A673 (cell line): ENCODE measurements at regions not wholly inside any gene's neighbourhood (a gene's known extent, or its start where the extent isn't known, plus 50 kb on each side); places are given as distances from the start of the nearest gene placed in this dataset.

Source experiments
- BruUV-seq: library from RNA; stranded (reverse); fragments of 400-500 nt; replicated peaks from 2 replicates; lab custom pipeline; 2021; lab: Mats Ljungman, UMichigan
- CTCF ChIA-PET: fragments of 300-600 bp; sonication (Branson Sonifier 250); formaldehyde crosslinking; loops from one replicate; lab custom pipeline; 2022; ENCODE audit warnings: antibody characterized with exemption; lab: Charles Lee
- POLR2A ChIA-PET: fragments of 300-600 bp; sonication (Branson Sonifier 250); formaldehyde crosslinking; loops from one replicate; lab custom pipeline; 2022; ENCODE audit warnings: antibody characterized with exemption; ENCODE audit not compliant: low non-redundant PET; lab: Charles Lee
- DNase-seq: peaks from one replicate; pipeline ENCODE4 v3.0.0-alpha.2; 2015; ENCODE audit warnings: low spot score
- H3K27ac ChIP-seq: fragments of 200-600 bp; sonication (generic); 2 replicates; pipeline ENCODE4 v1.5.1; 2016; ENCODE audit warnings: mixed run types, low read depth, mild to moderate bottlenecking, mixed read lengths, antibody characterized with exemption, low read length; ENCODE audit not compliant: poor library complexity, severe bottlenecking
- H3K27me3 ChIP-seq: fragments of 200-600 bp; sonication (generic); replicated peaks from 2 replicates; pipeline ENCODE4 v1.6.1; 2017; ENCODE audit warnings: mixed run types, low read depth, mild to moderate bottlenecking, mixed read lengths, antibody characterized with exemption, low read length; ENCODE audit not compliant: insufficient read depth, poor library complexity
- H3K36me3 ChIP-seq: fragments of 200-600 bp; sonication (generic); 2 replicates; pipeline ENCODE4 v1.6.1; 2016; ENCODE audit warnings: mixed run types, mild to moderate bottlenecking, mixed read lengths, antibody characterized with exemption, low read length; ENCODE audit not compliant: insufficient read depth, poor library complexity, severe bottlenecking
- H3K4me1 ChIP-seq: fragments of 200-600 bp; sonication (generic); 2 replicates; pipeline ENCODE4 v1.6.1; 2017; ENCODE audit warnings: mixed run types, mild to moderate bottlenecking, mixed read lengths, antibody characterized with exemption, low read length; ENCODE audit not compliant: insufficient read depth, poor library complexity, severe bottlenecking
- H3K4me3 ChIP-seq: fragments of 200-600 bp; sonication (generic); 2 replicates; pipeline ENCODE4 v1.5.1; 2016; ENCODE audit warnings: low read depth, mixed run types, mild to moderate bottlenecking, mixed read lengths, low read length; ENCODE audit not compliant: poor library complexity, severe bottlenecking
- H3K9me3 ChIP-seq: fragments of 200-600 bp; sonication (generic); 2 replicates; pipeline ENCODE4 v1.6.1; 2016; ENCODE audit warnings: mixed run types, low read depth, mild to moderate bottlenecking, mixed read lengths, antibody characterized with exemption, low read length; ENCODE audit not compliant: poor library complexity, severe bottlenecking
- EZH2 ChIP-seq: fragments of 200-600 bp; sonication (generic); IDR thresholded peaks from 2 replicates; pipeline ENCODE4 v1.6.1; 2017; ENCODE audit warnings: borderline replicate concordance, low read depth, mild to moderate bottlenecking, mixed read lengths, antibody characterized with exemption, low read length; ENCODE audit not compliant: poor library complexity, severe bottlenecking
- intact Hi-C: fragments of 100-400 bp; cut with micrococcal nuclease; formaldehyde crosslinking; loops from one replicate; pipeline ENCODE4 v1.10.0; 2022; ENCODE audit not compliant: unreplicated experiment
- TF ChIP-seq, protein P1 (sequence below): fragments of 300-800, 200-600 bp; sonication (generic); conservative IDR thresholded peaks from 2 replicates; pipeline ENCODE4 v1.5.1; 2017; ENCODE audit warnings: low read depth, mild to moderate bottlenecking, antibody characterized with exemption, low read length, moderate library complexity, mixed read lengths

GRCh38 chr7:1312136-1313070 is 79.7 kb downstream of the UNCX start:
- no peak for DNase-seq
- POLR2A ChIA-PET = no interaction called here
- H3K4me1 ChIP-seq = no peaks in the 10 kb centered on the region
- intact Hi-C loops = no loop called here
- H3K4me3 ChIP-seq = no peak overlapping the region
- BruUV-seq = no TSS peak
- H3K27me3 ChIP-seq = no peaks in the 10 kb centered on the region
- H3K9me3 ChIP-seq = no peaks in the 10 kb centered on the region
- CTCF ChIA-PET = no interaction called here
- no peak overlapping the region for H3K27ac ChIP-seq
- H3K36me3 ChIP-seq = no peaks in the 10 kb centered on the region
- TF ChIP-seq, protein P1, sequence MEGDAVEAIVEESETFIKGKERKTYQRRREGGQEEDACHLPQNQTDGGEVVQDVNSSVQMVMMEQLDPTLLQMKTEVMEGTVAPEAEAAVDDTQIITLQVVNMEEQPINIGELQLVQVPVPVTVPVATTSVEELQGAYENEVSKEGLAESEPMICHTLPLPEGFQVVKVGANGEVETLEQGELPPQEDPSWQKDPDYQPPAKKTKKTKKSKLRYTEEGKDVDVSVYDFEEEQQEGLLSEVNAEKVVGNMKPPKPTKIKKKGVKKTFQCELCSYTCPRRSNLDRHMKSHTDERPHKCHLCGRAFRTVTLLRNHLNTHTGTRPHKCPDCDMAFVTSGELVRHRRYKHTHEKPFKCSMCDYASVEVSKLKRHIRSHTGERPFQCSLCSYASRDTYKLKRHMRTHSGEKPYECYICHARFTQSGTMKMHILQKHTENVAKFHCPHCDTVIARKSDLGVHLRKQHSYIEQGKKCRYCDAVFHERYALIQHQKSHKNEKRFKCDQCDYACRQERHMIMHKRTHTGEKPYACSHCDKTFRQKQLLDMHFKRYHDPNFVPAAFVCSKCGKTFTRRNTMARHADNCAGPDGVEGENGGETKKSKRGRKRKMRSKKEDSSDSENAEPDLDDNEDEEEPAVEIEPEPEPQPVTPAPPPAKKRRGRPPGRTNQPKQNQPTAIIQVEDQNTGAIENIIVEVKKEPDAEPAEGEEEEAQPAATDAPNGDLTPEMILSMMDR = no peak
- TF ChIP-seq EZH2 = no peak

- intact Hi-C loops = no loop called here
- Histone ChIP-seq H3K36me3 (no peaks in the 10 kb centered on the region), H3K27ac (no peak overlapping the region), H3K9me3 (no peaks in the 10 kb centered on the region), H3K4me1 (no peaks in the 10 kb centered on the region), H3K27me3 (no peaks in the 10 kb centered on the region), H3K4me3 (no peak overlapping the region)
- no TSS peak for BruUV-seq
- TF ChIP-seq, protein P1 = no peak
- no peak for TF ChIP-seq EZH2
- DNase-seq = no peak
- POLR2A ChIA-PET = no interaction called here
- CTCF ChIA-PET = no interaction called here
Measured at GRCh38 chr7:1313613-1314012, 80.9 kb downstream of the UNCX start.

DNA sequence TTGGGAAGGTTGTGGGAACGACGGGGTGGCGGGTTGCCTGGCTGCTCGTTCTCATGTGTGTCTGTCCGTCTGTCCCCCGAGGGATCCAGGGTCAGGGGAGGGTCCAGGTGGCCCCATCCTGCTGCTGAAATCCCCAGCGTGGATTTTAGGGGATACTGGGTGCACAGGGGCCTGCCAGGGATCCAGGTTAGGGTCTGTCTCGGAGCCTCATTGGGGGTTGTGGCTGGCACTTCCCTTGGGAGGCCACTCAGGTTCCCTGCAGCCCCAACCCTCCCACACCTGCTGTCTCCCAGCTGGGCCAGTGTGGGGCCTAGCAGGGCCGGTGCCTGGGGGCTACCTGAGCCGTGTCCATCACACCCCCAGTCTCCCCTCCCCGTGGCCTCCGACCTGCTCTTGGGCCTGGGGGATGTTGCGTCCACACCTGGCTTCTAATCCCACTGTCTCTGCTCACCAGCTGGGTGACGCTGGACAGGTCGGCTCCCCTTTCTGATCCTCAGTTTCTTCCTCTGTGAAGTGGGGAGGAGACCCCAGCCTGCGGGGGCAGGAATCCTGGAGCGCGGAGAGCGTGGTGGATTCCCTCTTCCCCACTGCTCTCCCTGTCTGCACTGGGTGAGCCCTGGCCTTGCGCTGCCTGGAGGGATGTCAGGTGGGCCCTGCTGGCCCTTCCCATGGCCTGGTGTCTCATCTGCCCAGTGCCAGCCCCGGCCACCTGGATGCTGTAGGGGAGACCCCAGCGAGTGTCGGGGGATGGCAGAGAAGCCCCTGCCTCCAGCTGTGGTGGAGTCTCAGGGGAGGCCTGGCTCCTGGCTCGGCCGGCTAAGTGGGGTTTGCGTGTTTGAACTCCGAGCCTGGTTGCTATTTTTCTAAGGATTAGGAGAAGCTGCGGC is 81.6 kb downstream of the UNCX start:
- Histone ChIP-seq H3K4me3 (no peak overlapping the region), H3K4me1 (no peaks in the 10 kb centered on the region), H3K36me3 (no peaks in the 10 kb centered on the region), H3K27me3 (no peaks in the 10 kb centered on the region), H3K27ac (no peak overlapping the region), H3K9me3 (no peaks in the 10 kb centered on the region)
- TF ChIP-seq, protein P1 = no peak
- no peak for TF ChIP-seq EZH2
- no TSS peak for BruUV-seq
- intact Hi-C loops = no loop called here
- CTCF ChIA-PET = no interaction called here
- POLR2A ChIA-PET = no interaction called here
- no peak for DNase-seq
